GM12891 (cell line): ENCODE measurements at regions not wholly inside any gene's neighbourhood (a gene's known extent, or its start where the extent isn't known, plus 50 kb on each side); places are given as distances from the start of the nearest gene placed in this dataset.

Experiments used
- DNase-seq: peaks from one replicate; pipeline ENCODE4 v3.0.0; 2011; ENCODE audit warnings: low spot score; ENCODE audit not compliant: insufficient read length
- FAIRE-seq: peaks from 2 replicates; lab custom pipeline; 2011; peaks lifted over from hg19 to GRCh38; lab: Jason Lieb, UNC
- PAX5 ChIP-seq: IDR thresholded peaks from 2 replicates; pipeline ENCODE4 v1.6.1; 2011; ENCODE audit warnings: low read length, moderate library complexity, mild to moderate bottlenecking; ENCODE audit not compliant: insufficient read depth, severe bottlenecking
- POLR2A ChIP-seq: IDR thresholded peaks from 2 replicates; pipeline ENCODE4 v1.6.1; 2011; ENCODE audit warnings: low read depth, low read length, control low read depth
- POLR2AphosphoS5 ChIP-seq: IDR thresholded peaks from 2 replicates; pipeline ENCODE4 v1.6.1; 2011; ENCODE audit warnings: low read depth, low read length, control low read depth
- POU2F2 ChIP-seq: IDR thresholded peaks from 2 replicates; pipeline ENCODE4 v1.6.1; 2011; ENCODE audit warnings: low read depth, mild to moderate bottlenecking, control low read depth, low read length, moderate library complexity
- SPI1 ChIP-seq: IDR thresholded peaks from 2 replicates; pipeline ENCODE4 v1.6.1; 2011; ENCODE audit warnings: low read depth, low read length, control low read depth
- TAF1 ChIP-seq: IDR thresholded peaks from 2 replicates; pipeline ENCODE4 v1.6.1; 2011; ENCODE audit warnings: low read depth, low read length, control low read depth

- DNase-seq (no peak), FAIRE-seq (no peak)
- TF ChIP-seq POLR2A (no peak), POLR2AphosphoS5 (no peak), PAX5 (no peak), POU2F2 (no peak), SPI1 (no peak), TAF1 (no peak)
These were observed 84.8 kb upstream of the PAQR3 start for GRCh38 chr4:79023799-79024770.

- TF ChIP-seq TAF1 = no peak
- no peak for TF ChIP-seq SPI1
- no peak for TF ChIP-seq POLR2AphosphoS5
- TF ChIP-seq POLR2A = no peak
- TF ChIP-seq PAX5 = no peak
- no peak for TF ChIP-seq POU2F2
- FAIRE-seq = no peak
- DNase-seq = no peak
These were observed 83.3 kb upstream of the PAQR3 start for GRCh38 chr4:79022529-79022928.

GRCh38 chr4:79017481-79017880 lies 78.2 kb upstream of the PAQR3 start:
- TF ChIP-seq PAX5 (no peak), POU2F2 (no peak), TAF1 (no peak), POLR2A (no peak), POLR2AphosphoS5 (no peak), SPI1 (no peak)
- no peak for FAIRE-seq
- DNase-seq = no peak

DNA sequence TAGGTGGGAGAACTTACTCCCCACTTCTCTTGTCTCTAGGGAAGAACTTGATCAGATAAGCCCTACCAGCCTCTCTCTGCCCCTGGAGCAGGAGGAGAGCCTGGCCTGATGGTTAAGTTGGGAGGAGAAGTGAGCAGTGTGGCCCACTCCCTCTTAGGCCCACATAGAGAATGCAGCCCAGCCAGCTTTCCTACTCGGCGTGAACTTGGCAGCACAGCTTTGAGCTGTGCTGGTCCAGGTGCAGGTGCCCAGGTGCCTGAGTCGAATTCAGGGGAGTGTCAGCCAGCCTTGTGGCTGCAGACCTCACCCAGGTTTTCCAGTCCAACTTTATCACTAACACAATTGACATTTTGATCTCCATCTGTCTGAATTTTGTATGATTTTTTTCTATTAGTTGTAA lies 77.6 kb upstream of the PAQR3 start:
- FAIRE-seq (no peak), DNase-seq (no peak)
- TF ChIP-seq POU2F2 = no peak
- TF ChIP-seq SPI1 = no peak
- TF ChIP-seq PAX5 = no peak
- no peak for TF ChIP-seq POLR2A
- no peak for TF ChIP-seq POLR2AphosphoS5
- TF ChIP-seq TAF1 = no peak

GRCh38 chr4:79015411-79015810 lies 76.2 kb upstream of the PAQR3 start:
- no peak for DNase-seq
- FAIRE-seq = no peak
- no peak for TF ChIP-seq POLR2A
- no peak for TF ChIP-seq TAF1
- no peak for TF ChIP-seq POLR2AphosphoS5
- TF ChIP-seq PAX5 = no peak
- no peak for TF ChIP-seq SPI1
- TF ChIP-seq POU2F2 = no peak

GRCh38 chr4:79014230-79014629 lies 75.0 kb upstream of the PAQR3 start:
- DNase-seq (no peak), FAIRE-seq (no peak)
- TF ChIP-seq POU2F2 (no peak), POLR2AphosphoS5 (no peak), POLR2A (no peak), TAF1 (no peak), SPI1 (no peak), PAX5 (no peak)

DNA sequence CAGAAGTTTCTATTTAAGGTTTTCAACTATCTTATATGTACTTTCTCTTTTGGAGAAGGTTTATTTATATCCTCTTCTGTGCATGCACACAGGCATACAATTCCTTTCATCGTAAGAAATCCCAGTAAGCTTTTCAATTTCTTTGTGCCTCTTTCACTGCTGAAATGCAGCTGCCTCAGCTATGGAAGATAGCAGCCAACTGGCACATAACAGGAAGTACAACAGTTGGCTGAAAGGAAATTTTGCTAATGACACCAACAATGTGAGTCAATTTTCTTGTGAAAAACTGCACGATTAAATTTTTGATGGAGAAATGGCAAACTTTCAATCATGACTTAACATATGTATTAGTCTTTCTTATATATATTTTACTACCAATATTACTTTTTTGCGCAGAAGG lies 74.5 kb upstream of the PAQR3 start:
- TF ChIP-seq SPI1 (no peak), POU2F2 (no peak), PAX5 (no peak), POLR2AphosphoS5 (no peak), TAF1 (no peak), POLR2A (no peak)
- DNase-seq (no peak), FAIRE-seq (no peak)

DNA sequence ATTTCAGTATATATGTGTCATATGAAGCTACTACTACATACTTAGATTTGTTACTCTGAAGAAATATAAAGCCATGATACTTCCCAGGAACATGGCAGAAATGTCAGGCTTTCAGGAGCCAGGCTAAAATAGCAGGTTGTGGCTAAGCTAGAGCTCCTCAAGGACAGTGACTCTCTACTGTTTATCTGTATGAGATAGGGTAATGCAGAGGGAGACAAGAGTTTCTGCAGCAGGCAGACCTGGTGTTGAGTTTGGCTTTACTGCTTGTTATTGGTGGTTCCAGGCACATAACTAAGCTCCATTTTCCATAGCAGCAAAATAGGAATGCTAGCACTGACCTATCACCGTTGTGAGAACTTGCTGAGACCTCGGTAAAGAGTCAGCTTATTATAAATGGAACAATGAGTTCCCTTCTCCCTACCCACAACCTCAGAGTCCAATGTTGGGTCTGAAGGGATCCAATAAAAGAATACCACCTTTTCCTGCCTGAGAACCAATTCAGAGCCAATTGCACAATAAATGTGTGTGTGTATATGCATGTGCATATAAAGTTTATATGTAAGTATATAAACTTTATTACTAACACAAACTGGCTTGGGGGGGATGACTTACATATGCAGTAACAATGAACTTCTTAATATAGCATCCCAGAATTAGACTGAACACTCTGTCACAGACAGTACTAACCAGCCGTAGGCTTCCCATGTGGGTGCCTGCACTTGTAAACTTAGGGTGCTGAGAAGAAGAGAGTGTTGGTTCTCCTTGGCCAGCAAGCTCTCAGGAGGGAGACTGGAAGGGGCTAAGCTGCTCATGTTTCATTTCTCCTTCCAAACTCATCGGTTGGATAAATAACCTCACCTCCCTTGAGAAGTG lies 51.9 kb upstream of the PAQR3 start:
- TF ChIP-seq POU2F2 (no peak), POLR2AphosphoS5 (no peak), TAF1 (no peak), SPI1 (no peak), PAX5 (no peak), POLR2A (no peak)
- FAIRE-seq = no peak
- no peak for DNase-seq

DNA sequence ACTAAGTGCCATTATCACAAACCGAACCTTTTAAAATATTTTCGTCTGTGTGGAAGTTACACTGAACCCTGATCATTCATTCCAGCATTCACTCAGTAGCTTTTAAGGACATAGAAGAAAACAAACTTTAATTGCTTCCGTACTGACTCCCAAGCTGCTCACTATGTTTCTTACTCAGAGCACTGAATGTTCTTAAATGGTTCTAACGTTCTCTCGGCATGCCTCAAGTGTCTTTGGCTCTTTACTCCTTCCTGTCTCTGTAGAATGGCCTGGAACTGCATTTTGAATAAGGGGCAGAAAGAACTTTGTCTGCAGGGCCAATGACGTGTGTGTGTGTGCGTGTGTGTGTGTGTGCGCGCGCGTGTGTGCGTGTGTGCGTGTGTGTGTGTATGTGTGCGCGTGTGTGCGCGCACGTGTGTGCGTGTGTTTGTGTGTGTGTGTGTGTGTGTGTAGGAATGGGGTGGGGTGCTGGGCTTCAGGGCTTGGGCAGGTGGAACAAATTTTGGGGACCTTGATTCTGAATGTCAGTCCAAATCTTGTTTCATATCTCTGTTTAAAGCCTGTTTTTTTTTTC lies 50.5 kb upstream of the PAQR3 start:
- TF ChIP-seq POLR2A (no peak), POU2F2 (no peak), TAF1 (no peak), SPI1 (no peak), POLR2AphosphoS5 (no peak), PAX5 (no peak)
- FAIRE-seq = no peak
- DNase-seq = no peak
